ENCODE measurements at regions not wholly inside any gene's neighbourhood (a gene's known extent, or its start where the extent isn't known, plus 50 kb on each side); places are given as distances from the start of the nearest gene placed in this dataset.

DNA sequence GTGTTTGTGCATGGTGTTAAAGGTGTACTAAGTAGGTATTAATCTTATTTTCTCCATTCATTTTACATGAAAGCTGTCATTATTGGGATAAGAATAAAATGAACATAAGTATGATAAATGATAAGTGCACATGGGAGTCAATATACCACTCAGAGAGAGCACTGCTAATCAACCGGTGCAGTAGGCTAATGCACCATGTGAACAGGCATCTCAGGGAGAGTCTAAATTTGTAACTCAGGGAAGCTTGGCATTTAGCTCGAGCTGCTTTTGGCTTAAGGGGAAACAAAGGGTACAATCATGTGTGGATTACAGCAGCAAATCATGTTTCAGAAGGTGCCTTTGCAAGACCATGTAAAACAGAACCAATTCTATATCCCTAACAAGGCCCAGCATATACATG lies 127.4 kb downstream of the MGST1 start:
- TF ChIP-seq, protein P1, sequence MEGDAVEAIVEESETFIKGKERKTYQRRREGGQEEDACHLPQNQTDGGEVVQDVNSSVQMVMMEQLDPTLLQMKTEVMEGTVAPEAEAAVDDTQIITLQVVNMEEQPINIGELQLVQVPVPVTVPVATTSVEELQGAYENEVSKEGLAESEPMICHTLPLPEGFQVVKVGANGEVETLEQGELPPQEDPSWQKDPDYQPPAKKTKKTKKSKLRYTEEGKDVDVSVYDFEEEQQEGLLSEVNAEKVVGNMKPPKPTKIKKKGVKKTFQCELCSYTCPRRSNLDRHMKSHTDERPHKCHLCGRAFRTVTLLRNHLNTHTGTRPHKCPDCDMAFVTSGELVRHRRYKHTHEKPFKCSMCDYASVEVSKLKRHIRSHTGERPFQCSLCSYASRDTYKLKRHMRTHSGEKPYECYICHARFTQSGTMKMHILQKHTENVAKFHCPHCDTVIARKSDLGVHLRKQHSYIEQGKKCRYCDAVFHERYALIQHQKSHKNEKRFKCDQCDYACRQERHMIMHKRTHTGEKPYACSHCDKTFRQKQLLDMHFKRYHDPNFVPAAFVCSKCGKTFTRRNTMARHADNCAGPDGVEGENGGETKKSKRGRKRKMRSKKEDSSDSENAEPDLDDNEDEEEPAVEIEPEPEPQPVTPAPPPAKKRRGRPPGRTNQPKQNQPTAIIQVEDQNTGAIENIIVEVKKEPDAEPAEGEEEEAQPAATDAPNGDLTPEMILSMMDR (IDR thresholded peaks at IDR 0.05), result no peak
- TF ChIP-seq ZFX (IDR thresholded peaks at IDR 0.05; ENCODE audit: borderline replicate concordance), result no peak
